ENCODE measurements at regions not wholly inside any gene's neighbourhood (a gene's known extent, or its start where the extent isn't known, plus 50 kb on each side); places are given as distances from the start of the nearest gene placed in this dataset.

- Histone ChIP-seq H3K79me2 (no peaks in the 10 kb centered on the region), H3K4me3 (no peak overlapping the region), H2AFZ (no peak overlapping the region), H4K20me1 (ENCODE audit: insufficient read depth, poor library complexity, severe bottlenecking) (no peaks in the 10 kb centered on the region), H3K9me3 (ENCODE audit: low read depth) (no peaks in the 10 kb centered on the region), H3K27me3 (no peaks in the 10 kb centered on the region), H3K36me3 (replicated peaks; ENCODE audit: insufficient read depth, low read depth) (no peaks in the 10 kb centered on the region), H3K4me2 (peak overlapping the region; percentile 38), H3K27ac (peak overlapping the region; percentile 78), H3K4me1 (ENCODE audit: insufficient read depth) (peaks cover 19% of the 10 kb centered on the region), H3K9me2 (replicated peaks; ENCODE audit: insufficient read depth) (no peaks in the 10 kb centered on the region)
- WGBS (ENCODE audit: low lambda C conversion rate, missing lambda C conversion rate): 86% methylated on average over 2 of the region's 2 CpGs
- no peak for DNase-seq (ENCODE audit: low spot score)
- TF ChIP-seq EZH2phosphoT487 (IDR thresholded peaks at IDR 0.05; ENCODE audit: low read depth, severe bottlenecking, unreplicated experiment) (no peak), CTCF (IDR thresholded peaks at IDR 0.05; ENCODE audit: poor library complexity) (no peak), EZH2 (IDR thresholded peaks at IDR 0.05; ENCODE audit: borderline replicate concordance) (no peak)
Measured at GRCh38 chr5:160960592-160960991, 108.6 kb upstream of the ATP10B start.

GRCh38 chr5:160959804-160960203, 107.8 kb upstream of the ATP10B start:
- no peaks in the 10 kb centered on the region for H3K9me2 ChIP-seq (replicated peaks; ENCODE audit: insufficient read depth)
- WGBS (ENCODE audit: low lambda C conversion rate, missing lambda C conversion rate): 73% methylated on average over 2 of the region's 2 CpGs
- no peaks in the 10 kb centered on the region for H4K20me1 ChIP-seq (ENCODE audit: insufficient read depth, poor library complexity, severe bottlenecking)
- no peaks in the 10 kb centered on the region for H3K36me3 ChIP-seq (replicated peaks; ENCODE audit: insufficient read depth, low read depth)
- H3K4me3 ChIP-seq: no peak overlapping the region
- H3K27ac ChIP-seq: no peak overlapping the region
- H3K4me2 ChIP-seq: no peak overlapping the region
- no peak overlapping the region for H2AFZ ChIP-seq
- TF ChIP-seq EZH2phosphoT487 (IDR thresholded peaks at IDR 0.05; ENCODE audit: low read depth, severe bottlenecking, unreplicated experiment) (no peak), EZH2 (IDR thresholded peaks at IDR 0.05; ENCODE audit: borderline replicate concordance) (no peak), CTCF (IDR thresholded peaks at IDR 0.05; ENCODE audit: poor library complexity) (no peak)
- H3K79me2 ChIP-seq: no peaks in the 10 kb centered on the region
- DNase-seq (ENCODE audit: low spot score): peak; percentile 46
- H3K4me1 ChIP-seq (ENCODE audit: insufficient read depth): peaks cover 19% of the 10 kb centered on the region
- no peaks in the 10 kb centered on the region for H3K27me3 ChIP-seq
- no peaks in the 10 kb centered on the region for H3K9me3 ChIP-seq (ENCODE audit: low read depth)

GRCh38 chr5:160957312-160957861, 105.4 kb upstream of the ATP10B start:
- H4K20me1 ChIP-seq (ENCODE audit: insufficient read depth, poor library complexity, severe bottlenecking): no peaks in the 10 kb centered on the region
- no peak overlapping the region for H3K4me3 ChIP-seq
- TF ChIP-seq EZH2 (IDR thresholded peaks at IDR 0.05; ENCODE audit: borderline replicate concordance) (no peak), EZH2phosphoT487 (IDR thresholded peaks at IDR 0.05; ENCODE audit: low read depth, severe bottlenecking, unreplicated experiment) (no peak), CTCF (IDR thresholded peaks at IDR 0.05; ENCODE audit: poor library complexity) (no peak)
- no peaks in the 10 kb centered on the region for H3K9me2 ChIP-seq (replicated peaks; ENCODE audit: insufficient read depth)
- no peaks in the 10 kb centered on the region for H3K36me3 ChIP-seq (replicated peaks; ENCODE audit: insufficient read depth, low read depth)
- WGBS (ENCODE audit: low lambda C conversion rate, missing lambda C conversion rate): 71% methylated on average over 1 of the region's 1 CpG
- no peaks in the 10 kb centered on the region for H3K9me3 ChIP-seq (ENCODE audit: low read depth)
- DNase-seq (ENCODE audit: low spot score): no peak
- H3K27ac ChIP-seq: no peak overlapping the region
- no peak overlapping the region for H3K4me2 ChIP-seq
- H3K79me2 ChIP-seq: no peaks in the 10 kb centered on the region
- H3K27me3 ChIP-seq: no peaks in the 10 kb centered on the region
- H3K4me1 ChIP-seq (ENCODE audit: insufficient read depth): peaks cover 19% of the 10 kb centered on the region
- no peak overlapping the region for H2AFZ ChIP-seq
